HEK293 (cell line): ENCODE measurements at regions not wholly inside any gene's neighbourhood (a gene's known extent, or its start where the extent isn't known, plus 50 kb on each side); places are given as distances from the start of the nearest gene placed in this dataset.

Experiments used
- ATF2 ChIP-seq: fragments of 450-650 bp; formaldehyde crosslinking; IDR thresholded peaks from 2 replicates; pipeline ENCODE4 v1.5.1; 2016; ENCODE audit warnings: missing biosample characterization, missing genetic modification characterization, low read depth
- GFI1B ChIP-seq: fragments of 450-650 bp; formaldehyde crosslinking; IDR thresholded peaks from 2 replicates; pipeline ENCODE4 v1.5.1; 2016; ENCODE audit warnings: missing biosample characterization, missing genetic modification characterization
- GLI2 ChIP-seq: fragments of 450-650 bp; formaldehyde crosslinking; IDR thresholded peaks from 2 replicates; pipeline ENCODE4; 2017; ENCODE audit warnings: missing biosample characterization, missing genetic modification characterization, low read depth, borderline replicate concordance
- MZF1 ChIP-seq: fragments of 450-650 bp; formaldehyde crosslinking; IDR thresholded peaks from 2 replicates; pipeline ENCODE4 v1.5.1; 2017; ENCODE audit warnings: missing biosample characterization, missing genetic modification characterization, borderline replicate concordance
- PRDM6 ChIP-seq: fragments of 450-650 bp; formaldehyde crosslinking; IDR thresholded peaks from 2 replicates; pipeline ENCODE4 v1.5.1; 2017; ENCODE audit warnings: missing biosample characterization, missing genetic modification characterization
- TSHZ1 ChIP-seq: fragments of 450-650 bp; formaldehyde crosslinking; IDR thresholded peaks from 2 replicates; pipeline ENCODE4 v1.5.1; 2016; ENCODE audit warnings: missing biosample characterization, missing genetic modification characterization, borderline replicate concordance
- ZBTB11 ChIP-seq: fragments of 450-650 bp; formaldehyde crosslinking; conservative IDR thresholded peaks from 2 replicates; pipeline ENCODE4 v1.5.1; 2016; ENCODE audit warnings: low read depth, missing biosample characterization, missing genetic modification characterization
- ZBTB8A ChIP-seq: fragments of 450-650 bp; formaldehyde crosslinking; IDR thresholded peaks from 2 replicates; pipeline ENCODE4 v1.5.1; 2016; ENCODE audit warnings: missing biosample characterization, missing genetic modification characterization
- ZNF223 ChIP-seq: fragments of 450-650 bp; formaldehyde crosslinking; IDR thresholded peaks from 2 replicates; pipeline ENCODE4 v1.5.1; 2016; ENCODE audit warnings: missing biosample characterization, missing genetic modification characterization
- ZNF274 ChIP-seq, 2 experiments: fragments of 200-500 bp in 1 of 2; fragments of 450-650 bp in 1 of 2; sonication (Bioruptor generic) in 1 of 2; formaldehyde crosslinking in 1 of 2; IDR thresholded peaks; 2 replicates each; pipeline versions ENCODE4 v1.5.1 to v1.6.1; 2014 to 2016; ENCODE audit warnings: borderline replicate concordance in 1 of 2, inconsistent platforms in 1 of 2, low read length in 1 of 2, missing biosample characterization in 1 of 2, missing genetic modification characterization in 1 of 2
- ZNF280D ChIP-seq: fragments of 450-650 bp; formaldehyde crosslinking; IDR thresholded peaks from 2 replicates; pipeline ENCODE4 v1.5.1; 2016; ENCODE audit warnings: missing biosample characterization, missing genetic modification characterization
- ZNF37A ChIP-seq: fragments of 450-650 bp; IDR thresholded peaks from 2 replicates; pipeline ENCODE4 v1.5.1; 2018; ENCODE audit warnings: missing biosample characterization, missing genetic modification characterization
- ZNF394 ChIP-seq: fragments of 450-650 bp; formaldehyde crosslinking; IDR thresholded peaks from 2 replicates; pipeline ENCODE4 v1.5.1; 2016; ENCODE audit warnings: missing biosample characterization, missing genetic modification characterization, mild to moderate bottlenecking, moderate library complexity, borderline replicate concordance
- ZNF433 ChIP-seq: fragments of 450-650 bp; formaldehyde crosslinking; IDR thresholded peaks from 2 replicates; pipeline ENCODE4 v1.5.1; 2016; ENCODE audit warnings: missing biosample characterization, missing genetic modification characterization, low read depth
- ZNF555 ChIP-seq: fragments of 450-650 bp; formaldehyde crosslinking; conservative IDR thresholded peaks from 2 replicates; pipeline ENCODE4 v1.5.1; 2017; ENCODE audit warnings: missing biosample characterization, mild to moderate bottlenecking, missing genetic modification characterization, inconsistent platforms
- ZNF580 ChIP-seq: fragments of 450-650 bp; formaldehyde crosslinking; IDR thresholded peaks from 2 replicates; pipeline ENCODE4 v1.5.1; 2016; ENCODE audit warnings: missing biosample characterization, missing genetic modification characterization
- ZNF623 ChIP-seq: fragments of 450-650 bp; formaldehyde crosslinking; IDR thresholded peaks from 2 replicates; pipeline ENCODE4 v1.5.1; 2016; ENCODE audit warnings: missing biosample characterization, missing genetic modification characterization
- ZNF76 ChIP-seq: fragments of 450-650 bp; formaldehyde crosslinking; IDR thresholded peaks from 2 replicates; pipeline ENCODE4; 2016; ENCODE audit warnings: low read depth, missing biosample characterization, missing genetic modification characterization, borderline replicate concordance
- ZNF830 ChIP-seq: fragments of 450-650 bp; IDR thresholded peaks from 2 replicates; pipeline ENCODE4 v1.5.0; 2018; ENCODE audit warnings: missing biosample characterization, missing genetic modification characterization, low read depth, mild to moderate bottlenecking, moderate library complexity
- ZNF837 ChIP-seq: fragments of 450-650 bp; formaldehyde crosslinking; IDR thresholded peaks from 2 replicates; pipeline ENCODE4 v1.5.1; 2016; ENCODE audit warnings: missing biosample characterization, missing genetic modification characterization

GRCh38 chrX:40439625-40440532 lies 140.9 kb upstream of the ATP6AP2 start (continued):
- TF ChIP-seq ZNF280D (tag by site-specific recombination): no peak
- TF ChIP-seq ZNF837 (tag by site-specific recombination): no peak
- TF ChIP-seq ZNF623 (tag by site-specific recombination): peak; percentile 76
- TF ChIP-seq ZNF223: 0 out of 2 replicates have a peak, but pooled peaks have one; percentile 30
- TF ChIP-seq ZNF274 (IDR thresholded peaks at IDR 0.05; ENCODE audit: low read length): no peak
- TF ChIP-seq ZNF274 (tag by site-specific recombination; IDR thresholded peaks at IDR 0.05; ENCODE audit: borderline replicate concordance): no peak
- peak; percentile 70 for TF ChIP-seq ZNF433 (tag by site-specific recombination)
- TF ChIP-seq ZNF37A (tag by site-specific recombination): no peak
- peak; percentile 73 for TF ChIP-seq ZNF555 (tag by site-specific recombination)
- TF ChIP-seq TSHZ1 (tag by site-specific recombination): no peak
- no peak; the same call in 1 of the 2 replicates for TF ChIP-seq MZF1 (tag by site-specific recombination)
- TF ChIP-seq ZBTB8A: peak; percentile 79
- TF ChIP-seq ZNF580: 0 out of 2 replicates have a peak, but pooled peaks have one; percentile 46
- no peak for TF ChIP-seq ATF2
- no peak for TF ChIP-seq ZNF830 (tag by site-specific recombination)
- TF ChIP-seq PRDM6 (tag by site-specific recombination): no peak
- no peak for TF ChIP-seq GFI1B
- peak; percentile 88 for TF ChIP-seq ZNF394 (tag by site-specific recombination)
- peak; percentile 12; the same call in 1 of the 2 replicates for TF ChIP-seq GLI2 (tag by site-specific recombination)
- TF ChIP-seq ZBTB11 (tag by site-specific recombination): peak; percentile 75
- TF ChIP-seq ZNF76 (tag by site-specific recombination): no peak
